ENCODE measurements at regions not wholly inside any gene's neighbourhood (a gene's known extent, or its start where the extent isn't known, plus 50 kb on each side); places are given as distances from the start of the nearest gene placed in this dataset.
A peak's percentile ranks its signal among the peaks of the same experiment; 100 is the strongest.
"Not testable (repeated sequence)": the region's sequence is repeated elsewhere in the genome, so short reads cannot be mapped to it uniquely, and the experiment has no call there.

GRCh38 chrX:125202591-125203248 is 117.0 kb upstream of the TEX13C start:
- peak in 1 of 2 donors; percentile 1 for DNase-seq

DNA sequence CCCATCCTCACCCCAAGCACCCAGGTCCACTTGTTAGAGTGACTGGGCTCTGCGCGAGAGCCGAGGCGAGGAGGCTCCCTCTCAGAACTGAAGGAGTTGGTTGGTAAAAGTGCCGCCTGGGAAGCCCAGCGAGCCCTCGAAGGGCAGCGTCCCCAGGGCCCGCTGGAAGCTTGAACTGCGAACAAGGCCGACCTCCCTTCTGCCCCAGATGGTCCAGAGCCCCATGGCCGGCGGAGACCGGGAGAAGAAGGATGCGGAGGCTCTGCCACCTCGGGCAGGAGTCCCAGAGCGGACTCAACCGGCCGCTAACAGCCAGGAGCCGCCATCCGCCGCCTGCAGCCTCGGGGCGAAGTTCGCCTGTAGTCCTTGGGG is 116.3 kb upstream of the TEX13C start:
- peak in 1 of 2 donors; percentile 8 for DNase-seq

DNA sequence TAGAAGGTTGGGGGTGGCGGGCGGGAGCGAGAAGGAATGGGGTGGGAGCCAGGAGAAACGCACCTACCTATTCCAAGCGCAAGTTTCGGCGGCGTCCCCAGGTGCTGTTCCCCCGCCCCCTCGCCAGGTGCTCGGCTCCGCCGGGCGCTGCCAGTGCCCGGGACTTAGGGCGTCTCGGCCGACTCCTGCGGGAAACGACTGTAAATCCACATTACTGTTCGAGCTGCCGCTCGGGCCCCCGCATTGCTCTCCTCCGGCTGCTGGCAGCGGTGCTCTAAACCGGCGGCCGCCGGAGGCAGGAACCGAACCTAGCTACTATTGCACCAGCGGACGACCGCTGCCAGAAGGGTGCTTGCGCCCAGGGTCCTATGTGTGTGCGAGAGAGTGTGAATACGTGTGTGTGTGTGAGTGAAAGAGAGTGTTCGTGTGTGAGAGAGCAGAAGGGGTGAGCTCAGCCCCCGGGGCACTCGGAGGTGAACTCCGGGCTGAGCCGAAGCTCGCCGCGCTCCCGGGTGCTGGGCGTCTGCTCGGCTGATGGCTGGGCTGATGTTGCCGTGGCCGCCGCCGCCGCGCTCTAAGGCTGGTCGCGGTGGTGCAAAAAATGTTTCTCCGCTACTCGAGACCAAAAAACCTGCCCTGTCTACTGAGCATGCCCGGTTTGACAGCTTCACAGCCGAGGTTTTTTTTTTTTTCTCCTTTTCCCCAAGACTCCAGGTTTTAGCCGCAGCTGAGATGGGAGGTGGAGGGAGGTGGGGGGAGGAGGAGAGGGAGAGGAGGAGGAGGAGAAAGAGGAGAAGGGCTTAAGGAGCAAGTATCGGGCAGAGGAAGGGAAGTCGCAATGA is 115.7 kb upstream of the TEX13C start:
- DNase-seq: peak in 1 of 2 donors; percentile 13

- no peak for DNase-seq
Measured at GRCh38 chrX:125204681-125205132, 115.0 kb upstream of the TEX13C start.

DNA sequence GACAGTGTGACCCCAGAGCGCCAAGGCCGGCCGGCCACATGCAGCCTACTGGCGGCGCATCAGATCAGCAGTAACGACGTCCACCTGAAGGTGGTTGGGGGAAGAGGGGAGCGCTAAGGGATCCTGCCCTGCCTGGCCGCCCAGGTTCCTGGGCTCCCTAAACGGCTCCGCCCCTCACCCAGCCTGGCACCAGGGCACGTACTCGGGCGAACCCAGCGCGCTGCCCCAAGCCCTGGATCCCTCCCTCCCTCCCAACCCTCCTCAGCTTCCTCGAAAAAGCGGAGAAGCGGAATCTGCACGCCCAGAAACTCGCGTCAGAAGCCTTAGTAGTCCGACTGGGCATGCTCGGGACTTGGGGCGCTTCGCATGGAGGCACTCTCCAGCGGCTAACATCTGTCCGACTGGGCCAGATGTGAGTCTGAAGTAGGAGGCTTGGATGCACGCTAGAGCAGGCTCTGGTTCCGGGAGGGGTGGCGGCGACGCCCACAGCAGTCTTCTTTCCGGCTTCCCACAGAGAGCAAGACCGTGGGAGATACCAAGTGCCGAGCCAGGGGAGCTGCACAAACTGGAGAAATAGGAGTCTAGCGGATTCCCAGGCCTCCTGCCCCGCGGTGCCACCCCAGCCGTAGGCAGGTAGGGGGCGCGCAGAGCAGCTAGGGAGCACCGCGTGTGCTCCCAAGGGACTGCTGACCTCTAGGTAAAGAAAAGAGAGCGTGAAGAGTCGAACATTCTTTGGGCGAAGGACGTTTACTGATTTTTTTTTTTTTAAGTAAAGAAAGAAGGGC is 114.3 kb upstream of the TEX13C start:
- peak in 1 of 2 donors; percentile 35 for DNase-seq

DNA sequence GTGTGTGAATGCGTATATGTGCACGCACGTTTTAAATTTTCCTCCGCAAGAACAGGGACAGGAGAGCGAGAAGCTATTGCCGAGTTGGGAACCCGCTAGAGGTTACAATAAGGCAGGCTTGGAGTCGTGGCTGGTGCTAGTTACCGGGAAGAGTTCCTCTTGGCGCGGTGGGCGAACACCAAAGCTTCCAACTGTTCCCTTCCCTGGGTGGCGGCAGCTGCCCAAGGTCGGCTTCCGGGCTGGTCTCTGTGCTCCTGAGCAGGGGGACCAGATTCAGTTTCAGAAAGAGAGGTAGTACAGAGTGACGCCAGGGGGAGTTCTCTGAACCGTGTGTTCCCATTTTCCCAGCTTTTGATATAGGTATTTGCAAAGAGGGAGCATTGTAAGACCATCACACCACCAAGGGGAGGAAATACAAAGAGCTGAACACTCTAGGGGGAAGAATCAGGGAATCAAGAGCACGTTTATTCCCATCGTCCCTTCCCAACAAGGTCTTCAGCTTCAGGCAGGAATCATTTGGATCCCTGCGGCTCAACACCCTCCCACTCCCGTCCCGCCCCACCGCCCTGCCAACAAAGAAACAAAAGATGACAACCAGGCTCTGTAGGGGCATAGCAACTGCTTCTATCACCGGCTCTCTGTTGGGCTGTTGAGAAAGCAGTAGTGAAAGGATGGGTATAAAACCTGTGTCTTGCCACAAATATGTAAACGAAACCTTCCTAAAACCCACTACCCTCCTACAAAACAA is 113.6 kb upstream of the TEX13C start:
- no peak for DNase-seq

GRCh38 chrX:125210146-125210545 is 109.5 kb upstream of the TEX13C start:
- no peak for DNase-seq

DNA sequence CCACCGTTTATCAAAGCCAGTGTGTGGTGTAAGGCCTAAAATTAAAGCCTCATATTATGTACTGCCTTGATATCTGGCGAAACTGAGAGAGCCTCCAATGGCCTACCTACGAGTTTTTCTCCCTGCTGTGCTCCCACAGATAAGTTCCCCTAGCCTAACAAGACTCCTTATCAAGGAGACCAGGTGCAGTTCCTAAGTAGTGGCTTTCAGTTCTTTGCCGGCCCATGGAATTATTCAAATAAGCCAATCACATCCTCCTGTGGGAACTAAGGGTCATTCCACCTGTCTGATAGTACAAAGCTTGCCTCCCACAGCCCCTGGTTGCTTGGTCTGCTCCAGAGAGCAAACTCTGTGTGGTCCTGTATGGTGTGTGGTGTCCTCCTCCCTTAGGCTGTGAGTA is 99.8 kb upstream of the TEX13C start:
- no peak for DNase-seq

DNA sequence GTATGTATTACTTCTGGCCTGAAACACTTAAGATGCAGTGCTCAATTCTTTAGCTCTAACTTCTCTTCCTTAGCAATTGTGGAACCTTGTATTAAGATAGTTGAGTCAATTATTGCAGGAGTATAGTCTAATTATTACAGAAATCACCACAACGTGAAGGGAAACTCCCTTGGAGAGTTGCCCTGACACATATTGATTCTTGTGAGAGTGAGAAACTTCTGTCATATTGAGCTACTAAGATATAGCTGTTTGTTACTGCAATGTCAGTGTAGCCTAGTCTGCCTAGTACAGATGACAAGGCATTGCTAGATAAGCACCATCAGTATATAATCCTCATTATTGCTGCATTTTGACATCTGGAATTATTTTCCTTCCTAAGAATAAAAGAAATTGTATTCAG is 82.7 kb upstream of the TEX13C start:
- no peak for DNase-seq

GRCh38 chrX:125248931-125249330 is 70.7 kb upstream of the TEX13C start:
- no peak for DNase-seq

DNA sequence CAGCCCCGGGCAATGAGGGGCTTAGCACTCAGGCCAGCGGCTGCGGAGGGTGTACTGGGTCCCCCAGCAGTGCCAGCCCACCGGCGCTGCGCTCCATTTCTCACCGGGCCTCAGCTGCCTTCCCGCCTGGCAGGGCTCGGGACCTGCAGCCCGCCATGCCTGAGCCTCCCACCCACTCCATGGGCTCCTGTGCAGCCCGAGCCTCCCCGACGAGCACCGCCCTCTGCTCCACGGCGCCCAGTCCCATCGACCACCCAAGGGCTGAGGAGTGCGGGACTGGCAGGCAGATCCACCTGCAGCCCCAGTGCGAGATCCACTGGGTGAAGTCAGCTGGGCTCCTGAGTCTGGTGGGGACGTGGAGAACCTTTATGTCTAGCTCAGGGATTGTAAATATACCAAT is 63.9 kb upstream of the TEX13C start:
- DNase-seq: not testable (repeated sequence)

DNA sequence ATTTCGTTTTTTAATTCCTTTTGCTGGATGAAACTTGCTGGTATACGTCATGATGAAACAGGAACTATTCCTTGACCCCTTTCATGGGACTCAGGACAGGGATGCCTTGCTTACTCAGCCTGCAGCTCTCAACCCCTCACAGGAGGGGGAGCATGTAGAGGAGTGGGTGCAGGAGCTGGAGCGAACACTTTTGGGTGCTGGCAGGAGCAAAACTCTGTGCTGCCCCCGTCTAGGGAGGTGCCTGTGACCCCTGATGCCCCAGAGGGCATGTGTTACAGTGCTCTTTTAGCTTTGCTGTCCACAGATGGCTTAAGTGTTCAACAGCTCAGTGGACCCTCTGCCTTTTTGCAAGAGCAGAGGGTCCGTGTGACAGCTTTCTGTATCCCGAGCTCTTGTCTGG is 56.8 kb upstream of the TEX13C start:
- no peak for DNase-seq

- DNase-seq: no peak
Measured at GRCh38 chrX:125266153-125266660, 53.5 kb upstream of the TEX13C start.
